DMS 273 (cell line): ENCODE measurements at regions not wholly inside any gene's neighbourhood (a gene's known extent, or its start where the extent isn't known, plus 50 kb on each side); places are given as distances from the start of the nearest gene placed in this dataset.
"Not testable (repeated sequence)": the region's sequence is repeated elsewhere in the genome, so short reads cannot be mapped to it uniquely, and the experiment has no call there.

Experiments
- DNase-seq: peaks from one replicate; lab custom pipeline; 2025; ENCODE audit not compliant: unreplicated experiment; lab: John Stamatoyannopoulos, UW

GRCh38 chr14:30417121-30417520, 141.8 kb upstream of the G2E3 start:
- no peak for DNase-seq

- DNase-seq = no peak
Observed at GRCh38 chr14:30417999-30418398, 141.0 kb upstream of the G2E3 start.

- DNase-seq = no peak
Observed at GRCh38 chr14:30419037-30419436, 139.9 kb upstream of the G2E3 start.

DNA sequence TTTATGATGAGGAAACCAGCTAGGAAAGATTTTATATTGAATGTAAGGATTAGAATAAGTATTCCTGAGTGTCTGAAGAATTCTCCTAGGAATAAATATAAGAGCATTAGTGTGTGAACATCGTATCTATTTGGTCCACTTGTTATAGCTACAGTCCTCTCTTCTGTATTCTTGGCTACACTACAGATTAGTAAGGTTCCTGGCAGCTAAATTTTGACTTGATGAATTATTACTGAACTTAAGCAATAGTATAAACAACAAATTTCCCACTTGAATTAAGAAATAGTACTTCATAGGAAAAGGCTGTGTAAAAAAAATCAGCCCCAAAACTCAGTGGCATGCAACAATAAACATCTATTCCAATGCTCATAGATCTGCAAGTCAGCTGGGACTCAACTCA, 138.4 kb upstream of the G2E3 start:
- DNase-seq = no peak

GRCh38 chr14:30426463-30426862, 132.5 kb upstream of the G2E3 start:
- DNase-seq = no peak

- DNase-seq = no peak
Observed at GRCh38 chr14:30427401-30427800, 131.6 kb upstream of the G2E3 start.

DNA sequence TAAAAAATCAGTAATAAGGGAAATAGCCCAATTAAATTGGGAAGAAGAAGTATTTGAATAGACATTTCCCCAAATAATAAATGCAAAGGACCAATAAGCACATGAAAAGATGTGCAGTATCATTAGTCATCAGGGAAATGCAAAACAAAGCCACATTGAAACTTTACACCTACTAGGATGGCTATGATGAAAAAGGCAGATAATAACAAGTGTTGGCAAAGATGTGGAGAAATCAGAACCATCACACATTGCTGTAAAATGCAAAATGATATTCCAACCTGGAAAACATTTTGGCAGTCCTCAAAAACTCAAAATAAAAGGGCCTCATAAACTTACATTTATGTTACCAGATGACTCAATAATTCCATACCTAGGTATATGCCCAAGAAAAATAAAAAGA, 131.1 kb upstream of the G2E3 start:
- no peak for DNase-seq

DNA sequence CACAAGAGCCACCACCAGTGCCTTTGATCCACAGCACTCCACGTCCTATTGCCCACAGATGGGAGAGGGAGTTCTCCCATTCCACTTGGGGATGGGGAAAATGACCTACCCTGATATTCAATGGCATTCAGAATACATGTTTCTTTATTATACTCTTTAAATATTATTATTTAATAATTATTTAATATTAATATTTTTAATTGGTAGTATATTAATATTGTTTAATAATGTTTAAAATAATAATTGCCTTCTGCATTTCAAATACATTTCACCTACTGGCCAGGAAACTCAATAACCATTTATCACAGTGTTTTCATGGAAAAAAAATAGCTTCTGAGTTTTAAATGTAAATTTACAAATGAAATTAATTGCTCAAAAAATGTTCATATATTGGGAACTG, 127.4 kb upstream of the G2E3 start:
- no peak for DNase-seq

DNA sequence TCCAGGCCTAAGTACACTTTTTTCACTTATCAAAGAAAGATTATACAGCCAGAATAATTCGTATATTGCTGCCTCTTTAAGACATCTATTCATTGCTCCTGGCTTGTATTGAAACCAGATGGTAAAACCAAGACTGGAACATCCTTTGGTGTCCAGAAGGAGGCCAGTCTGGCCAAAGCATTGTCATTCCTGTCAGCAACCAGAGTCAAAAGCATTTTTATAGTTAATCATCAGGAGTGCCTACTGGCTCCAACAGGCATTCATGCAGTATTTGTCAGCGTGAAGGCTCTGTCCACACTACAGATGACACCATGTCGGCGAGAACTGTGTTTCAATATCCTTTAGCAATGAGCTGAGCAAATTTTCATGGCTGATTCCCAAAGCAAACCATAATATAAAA, 118.0 kb upstream of the G2E3 start:
- no peak for DNase-seq

GRCh38 chr14:30443368-30444007, 115.5 kb upstream of the G2E3 start:
- peak; percentile 63 for DNase-seq

GRCh38 chr14:30444451-30444850, 114.5 kb upstream of the G2E3 start:
- no peak for DNase-seq

- no peak for DNase-seq
Observed at GRCh38 chr14:30445011-30445793, 113.8 kb upstream of the G2E3 start.

DNA sequence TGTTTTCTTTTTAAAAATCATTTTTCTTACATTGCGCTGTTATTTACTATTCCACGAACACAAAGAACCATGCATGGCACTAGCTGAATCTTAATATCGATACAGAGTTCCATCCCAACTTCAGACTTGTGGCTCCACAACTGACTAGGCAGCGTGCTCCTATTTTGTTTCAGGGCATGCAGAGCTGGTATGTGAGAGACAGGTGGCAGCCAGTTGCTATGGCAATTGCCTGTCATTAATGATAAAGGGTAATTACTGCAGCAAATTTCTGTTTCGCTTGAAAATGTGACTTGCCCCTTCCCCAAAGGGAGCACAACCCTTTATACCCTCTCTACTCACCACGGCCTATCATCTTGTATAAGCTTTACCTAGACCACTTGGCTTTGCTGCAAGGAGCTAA, 113.1 kb upstream of the G2E3 start:
- DNase-seq = no peak

GRCh38 chr14:30450631-30451545, 108.1 kb upstream of the G2E3 start:
- no peak for DNase-seq

DNA sequence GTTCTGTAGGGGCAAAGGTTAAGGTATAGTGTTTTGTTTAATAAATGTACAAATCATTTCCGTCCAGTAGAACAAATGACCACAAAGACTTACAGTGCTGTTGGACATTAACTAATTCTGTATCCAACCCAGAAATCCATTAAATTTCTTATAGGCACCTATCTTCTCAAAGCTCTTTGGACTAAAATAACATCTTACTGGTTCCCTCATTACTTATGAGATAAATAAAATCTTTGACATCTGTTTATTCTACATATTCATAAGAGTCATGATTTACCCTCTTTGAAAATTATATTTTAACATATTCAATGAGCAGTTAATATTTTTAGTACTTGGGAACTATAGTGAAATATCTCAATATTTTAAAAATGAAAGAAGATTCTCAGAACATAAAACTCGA, 102.7 kb upstream of the G2E3 start:
- no peak for DNase-seq

DNA sequence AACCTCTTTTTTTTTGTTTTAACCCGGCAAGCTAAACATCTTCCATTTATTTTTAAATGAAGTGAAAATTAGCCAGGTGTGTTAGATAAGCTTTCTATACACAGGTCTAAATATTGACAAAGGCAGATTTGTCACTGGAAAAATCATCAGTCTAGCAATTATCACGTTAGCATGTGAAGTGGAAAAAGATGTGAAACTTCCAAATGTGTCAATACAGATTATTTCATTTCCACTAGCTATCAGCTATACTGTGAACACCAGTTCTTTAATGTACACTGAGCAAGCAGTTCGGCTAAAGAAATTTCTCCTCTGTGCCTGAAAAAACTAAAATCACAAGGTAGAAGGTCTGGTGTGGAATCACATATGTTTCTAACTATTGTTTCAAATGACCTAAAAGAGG, 96.6 kb upstream of the G2E3 start:
- DNase-seq = no peak

DNA sequence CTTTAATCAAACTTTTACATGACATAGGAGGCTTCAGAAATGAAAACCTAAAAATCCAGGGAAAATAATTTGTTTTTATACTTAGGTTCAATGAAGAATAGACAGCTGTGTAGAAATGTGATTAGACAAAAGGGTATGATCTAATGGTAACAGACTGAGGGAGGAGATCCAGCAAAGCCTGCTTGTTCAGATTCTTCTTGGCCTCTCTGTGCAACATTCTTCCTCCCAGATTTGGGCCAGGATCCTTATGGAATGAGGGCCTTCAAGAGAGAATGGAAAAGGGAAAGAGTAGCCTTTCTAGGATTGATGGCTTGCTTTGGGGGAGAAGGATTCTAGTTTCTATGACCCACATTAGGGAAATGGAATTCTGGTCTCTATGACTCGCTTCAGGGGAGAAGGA, 94.5 kb upstream of the G2E3 start:
- no peak for DNase-seq

GRCh38 chr14:30468354-30468753, 90.6 kb upstream of the G2E3 start:
- no peak for DNase-seq

GRCh38 chr14:30471980-30472379, 87.0 kb upstream of the G2E3 start:
- no peak for DNase-seq

DNA sequence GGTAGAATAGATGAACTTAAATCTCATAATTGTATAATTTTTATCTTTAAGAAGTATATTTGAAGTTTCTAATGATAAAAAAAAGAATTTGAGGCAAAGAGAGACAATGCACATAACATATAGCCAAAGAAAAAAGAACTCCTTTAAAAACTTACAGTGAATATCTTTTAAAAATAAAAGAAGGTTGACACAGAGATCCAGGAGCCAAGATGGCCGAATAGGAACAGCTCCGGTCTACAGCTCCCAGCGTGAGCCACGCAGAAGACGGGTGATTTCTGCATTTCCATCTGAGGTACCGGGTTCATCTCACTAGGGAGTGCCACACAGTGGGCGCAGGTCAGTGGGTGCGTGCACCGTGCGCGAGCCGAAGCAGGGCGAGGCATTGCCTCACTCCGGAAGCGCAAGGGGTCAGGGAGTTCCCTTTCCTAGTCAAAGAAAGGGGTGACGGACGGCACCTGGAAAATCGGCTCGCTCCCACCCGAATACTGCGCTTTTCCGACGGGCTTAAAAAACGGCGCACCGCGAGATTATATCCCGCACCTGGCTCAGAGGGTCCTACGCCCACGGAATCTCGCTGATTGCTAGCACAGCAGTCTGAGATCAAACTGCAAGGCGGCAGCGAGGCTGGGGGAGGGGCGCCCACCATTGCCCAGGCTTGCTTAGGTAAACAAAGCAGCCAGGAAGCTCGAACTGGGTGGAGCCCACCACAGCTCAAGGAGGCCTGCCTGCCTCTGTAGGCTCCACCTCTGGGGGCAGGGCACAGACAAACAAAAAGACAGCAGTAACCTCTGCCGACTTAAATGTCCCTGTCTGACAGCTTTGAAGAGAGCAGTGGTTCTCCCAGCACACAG, 84.9 kb upstream of the G2E3 start:
- not testable (repeated sequence) for DNase-seq

GRCh38 chr14:30482276-30482675, 76.7 kb upstream of the G2E3 start:
- peak; percentile 11 for DNase-seq
